GM18505 (cell line): ENCODE measurements at regions not wholly inside any gene's neighbourhood (a gene's known extent, or its start where the extent isn't known, plus 50 kb on each side); places are given as distances from the start of the nearest gene placed in this dataset.

Experiments
- ATAC-seq: cut with Tn5 transposase; IDR thresholded peaks from one replicate; pipeline ENCODE4 v1.9.1; 2021; ENCODE audit not compliant: unreplicated experiment
- POLR2A ChIP-seq: IDR thresholded peaks from 4 replicates; pipeline ENCODE4 v1.6.1; 2011; ENCODE audit warnings: borderline replicate concordance; ENCODE audit not compliant: insufficient read depth, insufficient read length; ENCODE audit errors: extremely low read depth

DNA sequence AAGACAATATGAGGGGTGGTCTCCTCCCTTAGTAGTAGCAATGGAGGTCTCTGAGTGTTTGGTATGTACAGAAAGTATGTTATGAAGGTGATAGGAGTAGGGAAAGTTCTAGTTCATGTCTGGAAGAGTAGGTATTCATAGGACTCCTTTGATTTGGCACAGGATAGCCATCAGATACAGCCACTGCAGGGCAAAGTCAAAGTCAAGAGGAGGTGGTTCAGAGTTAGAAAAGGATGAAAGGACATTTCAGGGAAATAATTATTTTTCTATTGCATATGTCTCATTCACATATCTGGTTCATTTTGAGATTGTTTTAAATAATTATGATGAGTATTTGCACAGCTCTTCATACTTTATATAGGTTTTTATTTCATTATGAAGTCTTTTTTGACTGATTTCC lies 381.1 kb downstream of the MFSD1 start:
- ATAC-seq: no peak
- TF ChIP-seq POLR2A: no peak

DNA sequence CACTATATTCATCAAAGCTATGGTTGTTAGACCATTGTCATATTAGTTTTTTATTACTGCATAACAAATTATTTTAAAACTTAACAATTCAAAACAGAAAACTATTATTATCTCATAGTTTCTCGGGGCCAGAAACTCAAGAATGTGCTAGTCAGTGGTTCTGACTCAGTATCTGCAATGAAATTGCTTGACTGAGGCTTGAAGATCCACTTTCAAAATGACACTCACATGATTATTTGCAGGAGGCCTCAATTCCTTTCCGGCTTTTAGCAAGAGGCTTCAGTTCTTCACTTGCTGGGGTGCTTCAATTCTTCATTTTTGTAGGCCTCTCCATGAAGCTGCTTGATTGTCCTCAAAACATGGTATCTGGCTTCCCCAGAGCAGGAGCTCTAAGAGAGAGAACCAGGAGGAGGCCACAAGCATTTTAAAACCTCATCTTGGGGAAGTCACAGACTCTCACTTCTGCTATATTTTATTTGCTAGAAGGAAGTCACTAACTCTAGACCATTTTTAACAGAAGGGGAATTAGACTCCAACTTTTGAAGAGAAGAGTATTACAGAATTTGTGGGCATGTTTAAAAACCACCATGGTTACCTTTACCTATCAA lies 383.7 kb downstream of the MFSD1 start:
- peak; percentile 71 for ATAC-seq
- no peak for TF ChIP-seq POLR2A

GRCh38 chr3:159186581-159186980 lies 384.7 kb downstream of the MFSD1 start:
- peak; percentile 62 for ATAC-seq
- no peak for TF ChIP-seq POLR2A

GRCh38 chr3:159187232-159187631 lies 385.4 kb downstream of the MFSD1 start:
- no peak for ATAC-seq
- no peak for TF ChIP-seq POLR2A

DNA sequence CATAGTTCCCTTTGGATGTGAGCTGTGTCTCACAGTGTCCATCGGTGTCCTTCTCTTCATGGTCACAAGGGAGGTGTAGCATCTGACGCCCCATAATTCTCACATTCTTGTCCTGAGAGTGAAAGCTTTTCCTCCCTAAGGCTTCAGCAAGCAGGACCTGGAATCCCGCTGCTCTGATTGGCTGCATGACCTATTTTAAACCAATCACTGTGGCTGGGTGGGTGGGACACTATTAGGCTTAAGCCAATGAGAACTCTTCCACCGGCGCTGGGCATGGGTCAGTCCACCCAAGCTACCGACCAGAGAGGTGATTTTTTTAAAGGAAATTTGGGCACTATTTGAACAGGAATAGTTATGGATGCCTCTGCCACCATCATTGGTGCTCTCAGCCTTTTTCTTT lies 385.9 kb downstream of the MFSD1 start:
- ATAC-seq: no peak
- TF ChIP-seq POLR2A: no peak

- no peak for TF ChIP-seq POLR2A
- ATAC-seq: no peak
Measured at GRCh38 chr3:159189994-159190669, 388.3 kb downstream of the MFSD1 start.

DNA sequence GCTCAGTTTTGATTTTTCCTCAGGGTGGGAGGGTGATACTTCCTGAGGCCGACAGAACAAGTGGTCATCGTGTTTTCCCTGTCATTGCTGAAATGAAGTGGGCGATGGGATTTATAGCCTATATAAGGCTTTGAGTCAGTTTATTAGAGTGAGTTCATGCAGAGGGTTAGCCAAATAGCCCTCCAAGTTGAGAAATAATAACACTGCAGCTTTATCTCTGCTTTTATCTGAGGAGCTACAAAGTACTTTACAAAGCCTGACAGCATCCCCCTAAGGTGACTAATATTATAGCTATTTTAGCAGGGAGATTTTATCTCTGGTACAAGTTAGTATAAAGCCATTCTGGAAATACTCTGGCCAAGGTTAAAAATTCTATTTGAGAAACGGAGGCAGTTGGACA lies 389.6 kb downstream of the MFSD1 start:
- ATAC-seq: no peak
- no peak for TF ChIP-seq POLR2A

- TF ChIP-seq POLR2A: no peak
- no peak for ATAC-seq
Measured at GRCh38 chr3:159196359-159196758, 394.5 kb downstream of the MFSD1 start.

GRCh38 chr3:159200176-159200575 lies 398.3 kb downstream of the MFSD1 start:
- no peak for TF ChIP-seq POLR2A
- ATAC-seq: no peak

DNA sequence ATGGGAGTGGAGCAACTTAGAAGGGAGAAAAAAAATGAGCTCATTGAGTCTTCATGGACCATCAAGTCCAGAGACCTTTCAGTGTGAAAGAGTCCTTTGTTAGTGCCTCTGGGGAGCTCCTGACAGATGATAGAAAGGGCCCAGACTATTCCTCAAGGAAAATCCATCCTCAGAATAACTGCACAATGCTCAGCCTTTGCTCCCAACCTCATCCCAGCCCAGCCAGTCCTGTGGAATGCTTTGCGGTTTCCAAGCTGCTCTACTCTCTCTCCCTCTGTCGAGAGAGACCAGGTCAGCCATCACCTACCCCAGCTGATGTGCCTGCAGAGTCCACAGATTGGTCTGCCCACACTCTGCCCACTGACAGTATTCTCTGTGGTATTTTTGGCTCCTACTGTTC lies 406.2 kb downstream of the MFSD1 start:
- no peak for ATAC-seq

DNA sequence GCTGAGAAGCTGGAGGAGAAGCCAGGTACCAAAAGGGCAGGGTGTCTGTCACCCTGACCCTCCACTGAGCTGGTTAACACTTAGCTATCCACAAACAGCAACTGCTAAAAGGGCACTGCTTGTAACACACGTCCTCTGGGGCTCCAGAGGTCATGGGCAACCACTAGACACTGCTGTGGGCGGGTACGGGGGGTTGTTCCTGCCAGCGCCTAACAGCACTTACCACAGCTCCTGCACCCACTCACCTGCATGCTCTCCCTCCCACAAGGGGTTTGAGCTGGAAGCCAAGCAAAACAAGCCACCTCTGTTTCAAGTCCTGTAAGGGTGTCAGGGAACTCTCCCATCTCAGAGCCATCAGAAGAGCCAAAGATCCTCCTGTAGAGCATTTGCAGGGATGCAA lies 407.6 kb downstream of the MFSD1 start:
- no peak for ATAC-seq
- TF ChIP-seq POLR2A: no peak

More for the DNA sequence above, 406.2 kb downstream of the MFSD1 start:
- TF ChIP-seq POLR2A: no peak

DNA sequence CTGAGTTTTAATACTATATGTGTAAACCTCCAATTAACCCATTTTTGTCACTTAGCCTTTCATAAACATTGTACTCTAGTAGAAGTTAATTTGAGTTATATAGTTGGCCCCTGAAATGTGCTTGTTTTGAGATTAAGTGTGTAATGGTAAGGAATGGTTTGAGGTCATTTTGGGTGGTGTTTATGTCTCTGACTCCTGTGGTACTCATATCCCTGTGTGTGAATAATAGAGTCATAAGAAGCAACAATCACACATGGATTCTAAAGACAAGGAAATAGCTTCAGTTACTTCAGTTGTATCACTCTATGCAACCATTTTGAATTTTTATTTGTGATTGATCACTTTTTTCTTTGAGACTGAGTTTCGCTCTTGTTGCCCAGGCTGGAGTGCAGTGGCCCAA lies 408.5 kb downstream of the MFSD1 start:
- no peak for ATAC-seq
- no peak for TF ChIP-seq POLR2A

DNA sequence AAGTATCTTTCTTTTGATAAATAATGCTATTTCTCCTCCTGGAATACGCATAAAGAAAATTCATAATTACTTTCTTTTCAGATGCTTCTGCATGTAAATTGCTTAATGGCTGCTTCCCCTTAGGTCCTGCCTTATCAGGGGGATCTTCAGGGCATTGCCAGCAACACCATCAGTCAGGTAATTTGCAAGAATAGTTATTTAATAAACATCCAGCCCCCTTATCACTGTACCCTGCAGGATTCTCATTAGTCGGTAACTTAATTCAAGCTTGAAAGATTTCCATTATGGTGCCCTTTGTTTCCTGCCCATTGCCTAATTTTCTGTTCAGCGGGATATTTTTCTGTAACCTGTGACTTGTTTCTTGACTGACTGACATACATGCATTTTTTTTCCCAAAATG lies 414.5 kb downstream of the MFSD1 start:
- no peak for ATAC-seq
- no peak for TF ChIP-seq POLR2A

DNA sequence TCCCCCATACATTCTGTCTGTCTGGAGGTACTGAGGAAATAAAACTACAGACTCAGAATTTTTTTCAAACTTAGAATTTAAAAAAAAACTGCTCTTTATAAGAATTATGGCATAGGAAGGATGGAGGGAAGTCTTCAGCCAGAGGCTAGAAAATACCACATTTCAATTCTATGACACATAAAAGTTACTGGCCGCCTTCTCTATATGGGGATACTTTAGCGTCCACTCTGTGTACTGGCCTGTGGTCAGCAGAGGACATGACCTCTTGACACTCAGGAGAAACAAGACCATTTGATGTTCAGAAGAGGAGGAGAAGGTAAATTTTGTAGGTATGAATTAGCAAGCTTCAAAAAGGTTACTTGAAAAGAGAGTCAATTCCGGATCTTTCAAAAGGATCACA lies 417.4 kb downstream of the MFSD1 start:
- no peak for ATAC-seq
- no peak for TF ChIP-seq POLR2A
